Ectodermal cell (in vitro differentiated cells): ENCODE measurements at regions not wholly inside any gene's neighbourhood (a gene's known extent, or its start where the extent isn't known, plus 50 kb on each side); places are given as distances from the start of the nearest gene placed in this dataset.

Experiments
- H3K27ac ChIP-seq: 2 replicates; pipeline ENCODE4 v1.7.0; 2013; ENCODE audit warnings: mild to moderate bottlenecking, low read depth, low read length; ENCODE audit not compliant: insufficient read depth, poor library complexity, severe bottlenecking
- H3K27me3 ChIP-seq: 2 replicates; pipeline ENCODE4 v1.7.0; 2013; ENCODE audit warnings: mild to moderate bottlenecking, low read length; ENCODE audit not compliant: insufficient read depth, control insufficient read depth, poor library complexity, severe bottlenecking
- H3K36me3 ChIP-seq: one replicate; pipeline ENCODE4 v1.7.0; 2013; ENCODE audit warnings: low read length; ENCODE audit not compliant: control insufficient read depth, insufficient read depth
- H3K4me1 ChIP-seq: one replicate; pipeline ENCODE4 v1.7.0; 2013; ENCODE audit warnings: low read length; ENCODE audit not compliant: control insufficient read depth, insufficient read depth
- H3K4me3 ChIP-seq: 2 replicates; pipeline ENCODE4 v1.7.0; 2013; ENCODE audit warnings: low read depth, low read length, control low read depth; ENCODE audit not compliant: insufficient read depth
- H3K9me3 ChIP-seq: 2 replicates; pipeline ENCODE4 v1.7.0; 2013; ENCODE audit warnings: mild to moderate bottlenecking, low read length, moderate library complexity; ENCODE audit not compliant: control insufficient read depth
- WGBS, 2 experiments: methylation state at CpG; one replicate each; pipeline ENCODE4 v1.1.7; 2013; ENCODE audit warnings: missing lambda C conversion rate in 2 of 2; 5-methylcytosine and 5-hydroxymethylcytosine counted together

DNA sequence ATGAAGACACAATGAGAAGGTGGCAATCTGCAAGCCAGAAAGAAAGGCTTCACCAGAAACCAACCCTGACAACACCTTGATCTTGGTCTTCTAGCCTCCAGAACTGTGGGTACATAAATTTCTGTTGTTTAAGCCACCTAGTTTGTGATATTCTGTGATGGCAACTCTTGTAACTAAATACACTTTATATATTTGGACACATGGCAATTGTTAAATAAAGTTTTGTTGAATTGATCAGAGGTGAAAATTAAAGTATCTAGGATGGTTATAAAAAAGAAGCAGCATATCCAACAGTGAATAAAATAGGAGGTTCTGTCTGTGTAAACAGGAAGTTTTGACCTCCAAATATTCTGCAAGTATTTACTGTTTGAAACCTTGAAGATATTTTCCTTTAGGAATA, 516.3 kb downstream of the SOX5 start:
- H3K36me3 ChIP-seq = no peaks in the 10 kb centered on the region
- no peaks in the 10 kb centered on the region for H3K9me3 ChIP-seq
- H3K4me3 ChIP-seq = no peak overlapping the region
- H3K4me1 ChIP-seq = no peaks in the 10 kb centered on the region
- no peaks in the 10 kb centered on the region for H3K27me3 ChIP-seq
- no peak overlapping the region for H3K27ac ChIP-seq

DNA sequence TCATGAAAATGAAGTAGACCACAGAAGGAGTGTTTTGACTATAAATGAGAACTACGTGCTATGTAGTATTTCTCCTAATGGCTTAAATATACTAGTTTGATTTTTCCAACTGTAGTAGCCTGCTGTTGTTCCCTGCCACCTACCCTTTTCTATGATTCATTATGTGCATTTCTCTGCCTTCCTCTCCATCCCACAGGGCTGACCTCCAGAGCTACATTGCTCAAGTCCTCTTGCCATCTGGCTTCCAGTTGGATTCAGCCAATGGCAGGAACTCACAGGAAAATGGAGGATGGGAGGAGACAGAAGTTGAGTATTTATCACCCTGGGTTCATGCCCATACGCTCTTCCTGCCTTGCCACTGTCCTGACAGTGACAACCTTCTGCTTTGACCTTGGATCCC, 515.3 kb downstream of the SOX5 start:
- Histone ChIP-seq H3K4me3 (no peak overlapping the region), H3K4me1 (no peaks in the 10 kb centered on the region), H3K27ac (no peak overlapping the region), H3K36me3 (no peaks in the 10 kb centered on the region), H3K27me3 (no peaks in the 10 kb centered on the region), H3K9me3 (no peaks in the 10 kb centered on the region)
- 91 to 97% methylated on average over 2 of the region's 2 CpGs for WGBS, 2 experiments

DNA sequence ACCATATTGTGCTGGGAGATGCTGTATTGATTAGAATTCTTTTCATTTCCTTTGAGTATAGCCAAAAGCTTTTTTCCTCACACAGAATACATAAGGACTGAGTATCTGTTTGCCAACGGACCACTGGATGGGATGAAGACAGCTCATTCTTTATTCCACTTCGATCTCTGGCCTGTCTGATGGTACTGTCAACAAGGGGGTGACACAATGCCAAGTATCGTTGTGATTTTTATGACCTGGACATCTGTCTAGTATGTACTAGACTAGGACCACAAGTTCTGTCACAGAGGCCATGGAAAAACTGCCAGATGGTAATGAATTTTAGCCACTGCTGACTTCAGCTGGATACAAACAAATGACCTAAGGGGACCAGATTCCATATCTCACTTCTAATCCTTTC, 502.7 kb downstream of the SOX5 start:
- 93 to 96% methylated on average over 3 of the region's 3 CpGs for WGBS, 2 experiments
- no peaks in the 10 kb centered on the region for H3K4me1 ChIP-seq
- H3K27me3 ChIP-seq = no peaks in the 10 kb centered on the region
- H3K4me3 ChIP-seq = no peak overlapping the region
- H3K36me3 ChIP-seq = no peaks in the 10 kb centered on the region
- no peak overlapping the region for H3K27ac ChIP-seq
- no peaks in the 10 kb centered on the region for H3K9me3 ChIP-seq

DNA sequence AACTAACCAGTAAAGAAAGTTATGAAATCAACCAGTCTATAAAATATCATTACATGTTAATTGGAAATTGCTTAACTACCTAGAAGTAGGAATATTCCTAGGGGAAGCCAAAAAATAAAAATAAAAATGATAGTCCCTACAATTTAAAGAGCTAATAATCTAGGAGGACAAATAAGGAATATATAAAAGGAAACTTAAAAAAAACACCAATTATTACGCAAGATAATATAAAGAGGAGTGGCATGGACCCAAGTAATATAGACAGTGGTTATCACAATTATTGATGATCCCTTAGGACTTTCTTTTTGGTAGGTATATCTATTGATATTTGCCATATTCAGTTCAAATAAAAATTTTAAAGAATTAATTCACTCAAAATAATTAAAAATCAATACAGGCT, 498.7 kb downstream of the SOX5 start:
- Histone ChIP-seq H3K27ac (no peak overlapping the region), H3K36me3 (no peaks in the 10 kb centered on the region), H3K27me3 (no peaks in the 10 kb centered on the region), H3K4me1 (no peaks in the 10 kb centered on the region), H3K4me3 (no peak overlapping the region), H3K9me3 (no peaks in the 10 kb centered on the region)
- 86 to 100% methylated on average over 1 of the region's 1 CpG for WGBS, 2 experiments

- Histone ChIP-seq H3K27me3 (no peaks in the 10 kb centered on the region), H3K27ac (no peak overlapping the region), H3K4me3 (no peak overlapping the region), H3K9me3 (no peaks in the 10 kb centered on the region), H3K4me1 (no peaks in the 10 kb centered on the region), H3K36me3 (no peaks in the 10 kb centered on the region)
- WGBS, 2 experiments = 93 to 95% methylated on average over 2 of the region's 2 CpGs
These were observed 494.2 kb downstream of the SOX5 start for GRCh38 chr12:23455283-23455682.

GRCh38 chr12:23458640-23459039, 490.8 kb downstream of the SOX5 start:
- Histone ChIP-seq H3K4me1 (no peaks in the 10 kb centered on the region), H3K9me3 (no peaks in the 10 kb centered on the region), H3K36me3 (no peaks in the 10 kb centered on the region), H3K27ac (no peak overlapping the region), H3K4me3 (no peak overlapping the region), H3K27me3 (no peaks in the 10 kb centered on the region)
- WGBS, 2 experiments = 98 to 100% methylated on average over 1 to 2 of the region's 2 CpGs

DNA sequence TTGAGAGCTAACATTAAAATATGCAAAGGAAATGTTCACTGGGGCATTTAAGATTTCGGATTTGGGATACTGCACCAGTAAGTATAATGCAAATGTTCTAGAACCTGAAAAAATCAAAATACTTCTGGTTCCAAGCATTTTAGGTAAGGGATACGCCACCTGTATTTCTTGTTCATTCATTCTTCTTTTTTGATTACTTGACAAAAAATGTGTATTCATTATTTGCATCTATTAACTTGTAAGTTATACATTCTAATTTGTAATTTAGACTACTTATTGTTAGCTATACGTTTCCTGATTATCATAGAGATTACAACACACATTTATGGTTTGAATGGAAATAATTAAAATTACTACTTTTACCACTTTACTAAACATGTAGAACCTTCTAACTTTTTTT, 486.9 kb downstream of the SOX5 start:
- H3K27me3 ChIP-seq = no peaks in the 10 kb centered on the region
- H3K4me1 ChIP-seq = no peaks in the 10 kb centered on the region
- no peak overlapping the region for H3K27ac ChIP-seq
- no peak overlapping the region for H3K4me3 ChIP-seq
- 71 to 95% methylated on average over 1 of the region's 3 CpGs for WGBS, 2 experiments
- H3K36me3 ChIP-seq = no peaks in the 10 kb centered on the region
- H3K9me3 ChIP-seq = peaks cover 2% of the 10 kb centered on the region

DNA sequence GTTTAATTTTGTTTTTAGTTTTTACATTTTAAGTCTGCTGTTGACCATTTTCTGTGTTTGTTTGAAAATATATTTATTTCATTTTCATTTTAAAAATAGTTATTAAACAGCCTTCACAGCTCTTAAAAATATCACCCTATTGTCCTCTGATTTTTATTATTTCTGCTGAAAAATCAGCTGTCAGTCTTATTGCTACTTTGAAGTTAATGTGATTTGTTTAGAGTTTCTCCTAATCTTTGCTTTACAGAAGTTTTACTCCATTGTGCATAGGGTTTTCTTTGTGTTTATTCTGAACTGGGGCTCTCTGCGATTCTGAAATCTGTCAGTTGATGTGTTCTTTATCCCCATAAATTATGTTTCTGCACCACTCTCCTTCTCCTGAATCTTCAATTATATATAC, 486.3 kb downstream of the SOX5 start:
- Histone ChIP-seq H3K9me3 (peaks cover 2% of the 10 kb centered on the region), H3K4me1 (no peaks in the 10 kb centered on the region)
- WGBS, 2 experiments = 100% methylated on average over 1 of the region's 1 CpG; no CpG with 5 or more reads in 1 of the 2 experiments

GRCh38 chr12:23464241-23464812, 485.1 kb downstream of the SOX5 start:
- no peak overlapping the region for H3K4me3 ChIP-seq
- H3K36me3 ChIP-seq = no peaks in the 10 kb centered on the region
- no peaks in the 10 kb centered on the region for H3K4me1 ChIP-seq
- 95 to 98% methylated on average over 4 of the region's 4 CpGs for WGBS, 2 experiments
- H3K9me3 ChIP-seq = peaks cover 2% of the 10 kb centered on the region
- H3K27ac ChIP-seq = no peak overlapping the region
- no peaks in the 10 kb centered on the region for H3K27me3 ChIP-seq

More for the DNA sequence above, 486.3 kb downstream of the SOX5 start:
- H3K27ac ChIP-seq = no peak overlapping the region
- H3K36me3 ChIP-seq = no peaks in the 10 kb centered on the region
- no peaks in the 10 kb centered on the region for H3K27me3 ChIP-seq
- H3K4me3 ChIP-seq = no peak overlapping the region

- no peak overlapping the region for H3K4me3 ChIP-seq
- no peaks in the 10 kb centered on the region for H3K9me3 ChIP-seq
- no peak overlapping the region for H3K27ac ChIP-seq
- 93% methylated on average over 5 of the region's 5 CpGs for WGBS, 2 experiments
- H3K4me1 ChIP-seq = no peaks in the 10 kb centered on the region
- no peaks in the 10 kb centered on the region for H3K27me3 ChIP-seq
- H3K36me3 ChIP-seq = no peaks in the 10 kb centered on the region
These were observed 477.0 kb downstream of the SOX5 start for GRCh38 chr12:23472329-23472971.
